DMS 273 treated with DMSO at 0.1 percent for 48 hours (cell line): ENCODE measurements at regions not wholly inside any gene's neighbourhood (a gene's known extent, or its start where the extent isn't known, plus 50 kb on each side); places are given as distances from the start of the nearest gene placed in this dataset.
"Not testable (repeated sequence)": the region's sequence is repeated elsewhere in the genome, so short reads cannot be mapped to it uniquely, and the experiment has no call there.

Experiments used
- DNase-seq: peaks from one replicate; lab custom pipeline; 2025; lab: John Stamatoyannopoulos, UW

GRCh38 chr14:99995700-99996356, 69.4 kb upstream of the EVL start:
- peak; percentile 20 for DNase-seq

- no peak for DNase-seq
These were observed 68.2 kb upstream of the EVL start for GRCh38 chr14:99996951-99997571.

GRCh38 chr14:100000398-100000797, 64.8 kb upstream of the EVL start:
- DNase-seq: not testable (repeated sequence)

- no peak for DNase-seq
These were observed 60.8 kb upstream of the EVL start for GRCh38 chr14:100004392-100004791.

GRCh38 chr14:100007254-100007653, 58.0 kb upstream of the EVL start:
- no peak for DNase-seq

GRCh38 chr14:100009802-100010201, 55.4 kb upstream of the EVL start:
- DNase-seq: not testable (repeated sequence)

DNA sequence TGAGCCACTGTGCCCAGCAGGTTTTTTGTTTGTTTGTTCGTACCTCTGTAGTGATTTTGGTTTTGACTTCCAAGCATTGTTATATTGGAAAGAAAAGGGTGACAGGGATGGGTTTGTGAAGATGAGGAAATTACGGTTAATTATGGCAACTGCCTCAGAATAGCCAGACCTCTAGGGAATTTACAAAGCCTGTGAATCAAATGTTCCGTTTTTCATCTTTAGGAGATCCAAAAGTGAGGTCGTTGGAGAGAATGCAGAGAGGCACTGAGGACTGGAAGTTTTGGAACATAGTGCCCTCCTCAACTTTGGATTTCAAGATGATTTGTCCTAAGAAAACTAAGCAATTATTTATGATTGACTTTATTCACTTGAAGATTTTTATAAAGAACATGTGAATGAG, 54.5 kb upstream of the EVL start:
- DNase-seq: no peak

GRCh38 chr14:100011628-100012325, 53.4 kb upstream of the EVL start:
- DNase-seq: no peak

- DNase-seq: no peak
These were observed 52.5 kb upstream of the EVL start for GRCh38 chr14:100012478-100013327.

DNA sequence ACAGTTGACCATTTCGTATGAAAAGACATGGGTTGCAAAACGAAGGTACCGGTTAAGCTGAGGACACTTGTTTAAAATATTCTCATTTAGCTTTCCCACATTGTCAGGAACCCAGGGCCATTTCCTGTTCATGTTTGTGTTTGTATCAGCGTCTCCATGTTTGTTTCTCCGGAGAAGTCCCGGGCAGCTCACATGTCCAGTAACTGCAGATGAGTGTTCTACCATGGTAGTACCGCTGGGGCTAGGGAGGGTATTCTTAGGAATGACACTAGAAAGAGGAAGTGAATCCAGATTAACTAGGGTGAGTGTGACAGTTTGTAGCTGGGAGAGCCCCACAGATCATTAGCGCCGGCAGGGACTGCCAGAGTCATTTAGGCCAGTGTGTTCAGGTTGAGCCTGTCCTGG, 50.0 kb upstream of the EVL start:
- no peak for DNase-seq
